ENCODE measurements at regions not wholly inside any gene's neighbourhood (a gene's known extent, or its start where the extent isn't known, plus 50 kb on each side); places are given as distances from the start of the nearest gene placed in this dataset.

DNA sequence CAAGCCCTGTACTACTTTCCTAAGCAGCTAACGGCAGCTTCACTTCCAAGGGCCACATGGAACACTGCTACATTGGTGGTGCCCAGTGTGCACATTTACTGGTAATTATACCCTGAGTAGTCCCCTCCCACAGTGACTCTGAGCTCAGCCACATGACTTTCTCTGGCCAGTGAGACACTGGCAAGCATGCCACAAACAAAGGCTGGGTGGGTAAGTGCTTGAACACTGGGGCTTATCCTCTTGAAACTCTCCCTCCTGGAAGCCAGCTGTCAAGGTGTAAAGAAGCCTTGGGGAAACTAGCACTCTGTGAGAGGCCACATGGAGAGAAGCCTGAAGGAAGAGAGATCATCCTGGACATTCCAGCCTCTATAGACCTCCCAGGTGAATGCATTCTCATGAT is 54.4 kb upstream of the DRD2 start:
- H4K20me1 ChIP-seq (ENCODE audit: insufficient read depth): no peaks in the 10 kb centered on the region
- no peaks in the 10 kb centered on the region for H3K9me3 ChIP-seq (ENCODE audit: low read depth)
- H3K9ac ChIP-seq: no peak overlapping the region
- H3K9me2 ChIP-seq (ENCODE audit: insufficient read depth): no peaks in the 10 kb centered on the region
- in situ Hi-C loops (cut with MboI): loop anchor here (5.0 kb wide), 1 partner anchor 217 kb away; the partner anchor contains the start of gene TTC12
- H3K4me2 ChIP-seq (ENCODE audit: unreplicated experiment): no peak overlapping the region
- TF ChIP-seq EZH2 (IDR thresholded peaks at IDR 0.05; ENCODE audit: insufficient read depth, poor library complexity, severe bottlenecking) (no peak), EZH2phosphoT487 (IDR thresholded peaks at IDR 0.05; ENCODE audit: insufficient read depth, low read depth) (no peak)
- H3K79me2 ChIP-seq (ENCODE audit: insufficient read depth): no peaks in the 10 kb centered on the region
- H3K36me3 ChIP-seq (ENCODE audit: low read depth): no peaks in the 10 kb centered on the region
- H2AFZ ChIP-seq: no peak overlapping the region
- H3F3A ChIP-seq (ENCODE audit: insufficient read depth): no peaks in the 10 kb centered on the region
- H3K27ac ChIP-seq: no peak overlapping the region
- H3K4me3 ChIP-seq: no peak overlapping the region
- H3K4me1 ChIP-seq (ENCODE audit: insufficient read depth): peaks cover 10% of the 10 kb centered on the region; the same call in 1 of the 2 replicates
- WGBS, 2 experiments (ENCODE audit: low coverage in 1 of 2, low lambda C conversion rate in 2 of 2, missing lambda C conversion rate in 2 of 2): 90 to 95% methylated on average over 1 of the region's 1 CpG
- H3K27me3 ChIP-seq (replicated peaks; ENCODE audit: insufficient read depth): peaks cover 18% of the 10 kb centered on the region
- DNase-seq: no peak

DNA sequence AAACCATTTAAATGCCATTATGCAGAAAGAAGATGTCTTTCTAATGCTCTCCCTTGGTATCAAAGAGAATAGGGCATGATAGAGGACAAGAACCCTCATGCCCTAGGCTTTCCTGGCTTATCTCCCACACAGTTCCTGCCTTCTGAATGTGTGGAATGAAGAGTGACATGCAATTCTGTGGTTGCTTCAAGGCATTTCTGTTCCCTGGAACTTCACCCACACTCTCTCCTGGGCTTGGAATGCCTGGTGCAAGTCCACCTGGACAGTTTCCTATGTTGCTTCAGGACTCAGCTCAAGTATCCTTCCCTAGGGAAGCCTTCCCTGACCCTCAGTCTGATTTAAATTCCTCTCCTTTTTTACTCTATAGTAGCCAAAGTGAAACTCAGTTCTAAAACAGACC is 53.8 kb upstream of the DRD2 start:
- in situ Hi-C loops (cut with MboI): no loop called here
- Histone ChIP-seq H3F3A (ENCODE audit: insufficient read depth) (no peaks in the 10 kb centered on the region), H3K9ac (no peak overlapping the region), H2AFZ (no peak overlapping the region), H3K27me3 (replicated peaks; ENCODE audit: insufficient read depth) (peaks cover 12% of the 10 kb centered on the region), H3K4me1 (ENCODE audit: insufficient read depth) (peaks cover 10% of the 10 kb centered on the region; the same call in 1 of the 2 replicates), H3K79me2 (ENCODE audit: insufficient read depth) (no peaks in the 10 kb centered on the region), H4K20me1 (ENCODE audit: insufficient read depth) (no peaks in the 10 kb centered on the region), H3K4me2 (ENCODE audit: unreplicated experiment) (no peak overlapping the region), H3K27ac (no peak overlapping the region), H3K9me2 (ENCODE audit: insufficient read depth) (no peaks in the 10 kb centered on the region), H3K36me3 (ENCODE audit: low read depth) (no peaks in the 10 kb centered on the region), H3K4me3 (no peak overlapping the region), H3K9me3 (ENCODE audit: low read depth) (no peaks in the 10 kb centered on the region)
- DNase-seq: peak; percentile 20
- no peak for TF ChIP-seq EZH2 (IDR thresholded peaks at IDR 0.05; ENCODE audit: insufficient read depth, poor library complexity, severe bottlenecking)

DNA sequence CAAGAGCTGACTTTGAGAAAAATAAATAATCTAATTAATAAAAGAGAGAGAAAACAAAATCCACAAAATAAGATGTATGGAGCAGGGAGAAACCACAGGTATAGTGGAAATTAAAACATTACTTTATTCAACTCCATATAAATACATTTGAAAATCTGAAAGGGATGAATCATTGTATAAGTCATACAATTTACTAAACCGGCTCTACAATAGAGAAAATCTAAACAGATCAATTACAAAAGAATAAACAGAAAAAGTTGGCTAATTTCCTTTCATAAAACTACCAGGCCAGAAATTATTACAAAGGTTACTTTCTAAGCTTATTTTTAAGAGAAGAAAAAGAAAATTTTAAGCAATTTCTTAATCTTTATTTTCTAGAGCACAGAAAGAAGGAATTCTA is 51.3 kb upstream of the DRD2 start:
- Histone ChIP-seq H3K4me1 (ENCODE audit: insufficient read depth) (peaks cover 14% of the 10 kb centered on the region; the same call in 1 of the 2 replicates), H3K36me3 (ENCODE audit: low read depth) (no peaks in the 10 kb centered on the region), H4K20me1 (ENCODE audit: insufficient read depth) (no peaks in the 10 kb centered on the region), H3F3A (ENCODE audit: insufficient read depth) (no peaks in the 10 kb centered on the region), H3K4me2 (ENCODE audit: unreplicated experiment) (no peak overlapping the region), H3K27me3 (replicated peaks; ENCODE audit: insufficient read depth) (peaks cover 7% of the 10 kb centered on the region; the same call in 1 of the 2 replicates), H3K79me2 (ENCODE audit: insufficient read depth) (no peaks in the 10 kb centered on the region), H3K9me2 (ENCODE audit: insufficient read depth) (no peaks in the 10 kb centered on the region), H3K4me3 (no peak overlapping the region), H2AFZ (no peak overlapping the region), H3K27ac (no peak overlapping the region), H3K9me3 (ENCODE audit: low read depth) (no peaks in the 10 kb centered on the region), H3K9ac (no peak overlapping the region)
- no peak for DNase-seq
- TF ChIP-seq EZH2phosphoT487 (IDR thresholded peaks at IDR 0.05; ENCODE audit: insufficient read depth, low read depth) (no peak), EZH2 (IDR thresholded peaks at IDR 0.05; ENCODE audit: insufficient read depth, poor library complexity, severe bottlenecking) (no peak)
- in situ Hi-C loops (cut with MboI): no loop called here
- 39 to 40% methylated on average over 1 of the region's 1 CpG for WGBS, 2 experiments (ENCODE audit: low coverage in 1 of 2, low lambda C conversion rate in 2 of 2, missing lambda C conversion rate in 2 of 2)

Data from GM23248 (cell line).